RKO (cell line): ENCODE measurements at regions not wholly inside any gene's neighbourhood (a gene's known extent, or its start where the extent isn't known, plus 50 kb on each side); places are given as distances from the start of the nearest gene placed in this dataset.
"Not testable (repeated sequence)": the region's sequence is repeated elsewhere in the genome, so short reads cannot be mapped to it uniquely, and the experiment has no call there.

Experiments
- DNase-seq: peaks from one replicate; pipeline ENCODE4 v3.0.0-alpha.2; 2016; ENCODE audit warnings: low spot score

DNA sequence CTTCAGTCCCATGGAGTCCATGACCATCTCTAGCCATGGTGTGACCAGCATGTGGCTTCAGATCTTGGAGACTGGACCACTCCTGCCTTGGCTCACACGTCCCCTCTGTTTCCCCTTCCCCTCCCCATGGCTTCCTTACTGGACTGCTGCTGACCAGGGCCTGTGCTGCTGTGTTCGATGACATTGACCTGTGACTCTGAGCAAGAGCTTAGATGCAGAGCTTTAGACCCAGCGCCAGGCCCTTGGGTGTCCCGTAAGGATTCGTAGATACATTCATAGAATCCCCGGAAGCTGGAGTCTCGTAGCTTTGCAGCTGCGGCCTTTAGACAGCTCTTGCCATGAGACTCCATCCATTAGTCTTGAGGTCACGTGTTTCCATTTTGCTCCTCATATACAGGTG lies 96.3 kb downstream of the NPIPB11 start:
- not testable (repeated sequence) for DNase-seq

DNA sequence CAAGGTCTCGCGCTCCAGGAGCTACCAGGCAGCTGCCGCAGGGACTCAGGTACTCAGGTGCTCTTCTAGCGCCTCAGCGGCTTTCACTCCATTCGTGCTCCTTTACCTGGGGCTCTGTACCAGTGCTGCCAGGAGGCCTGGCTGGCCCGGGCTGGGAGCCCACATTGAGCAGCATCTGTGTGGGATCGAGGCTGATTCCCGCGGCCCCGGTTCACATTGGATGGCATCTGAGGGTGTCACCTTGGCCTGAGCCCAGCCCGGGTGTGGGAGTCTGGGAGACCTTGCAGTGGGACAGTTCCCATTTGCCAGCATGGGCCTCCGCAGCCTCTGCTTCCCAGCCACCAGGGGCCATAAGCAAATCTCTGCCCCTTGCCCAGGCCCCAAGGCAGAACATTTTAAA lies 96.9 kb downstream of the NPIPB11 start:
- DNase-seq: not testable (repeated sequence)

DNA sequence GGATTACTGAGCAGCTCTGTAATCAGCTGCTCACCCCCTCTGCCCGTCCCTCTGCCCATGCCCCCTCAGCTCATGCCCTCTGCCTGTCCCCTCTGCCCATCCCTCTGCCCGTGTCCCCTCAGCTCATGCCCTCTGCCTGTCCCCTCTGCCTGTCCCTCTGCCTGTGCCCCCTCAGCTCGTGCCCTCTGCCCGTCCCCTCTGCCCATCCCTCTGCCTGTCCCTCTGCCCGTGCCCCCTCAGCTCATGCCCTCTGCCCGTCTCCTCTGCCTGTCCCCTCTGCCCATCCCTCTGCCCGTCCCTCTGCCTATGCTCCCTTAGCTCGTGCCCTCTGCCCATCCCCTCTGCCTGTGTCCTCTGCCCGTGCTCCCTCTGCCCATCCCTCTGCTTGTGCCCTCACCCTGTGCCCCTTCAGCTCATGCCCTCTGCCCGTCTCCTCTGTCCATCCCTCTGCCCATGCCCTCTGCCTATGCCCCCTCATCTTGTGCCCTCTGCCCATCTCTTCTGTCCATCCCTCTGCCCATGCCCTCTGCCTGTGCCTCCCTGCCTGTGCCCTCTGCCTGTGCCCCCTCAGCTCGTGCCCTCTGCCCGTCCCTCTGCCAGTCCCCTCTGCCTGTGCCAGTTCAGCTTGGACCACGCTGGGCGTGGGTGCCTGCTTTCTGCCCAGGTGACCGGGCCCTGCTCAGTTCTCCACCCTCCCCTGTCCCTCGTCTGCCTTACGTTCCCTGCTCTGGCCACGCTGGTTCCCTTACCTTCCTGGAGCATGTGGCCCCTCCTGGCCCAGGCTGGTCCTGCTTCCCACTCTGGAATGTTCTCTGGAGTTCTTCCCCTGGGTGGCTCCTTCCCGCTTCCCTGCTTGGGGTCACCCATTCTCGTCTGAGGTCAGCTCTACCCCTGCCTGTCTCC lies 97.6 kb downstream of the NPIPB11 start:
- no peak for DNase-seq

DNA sequence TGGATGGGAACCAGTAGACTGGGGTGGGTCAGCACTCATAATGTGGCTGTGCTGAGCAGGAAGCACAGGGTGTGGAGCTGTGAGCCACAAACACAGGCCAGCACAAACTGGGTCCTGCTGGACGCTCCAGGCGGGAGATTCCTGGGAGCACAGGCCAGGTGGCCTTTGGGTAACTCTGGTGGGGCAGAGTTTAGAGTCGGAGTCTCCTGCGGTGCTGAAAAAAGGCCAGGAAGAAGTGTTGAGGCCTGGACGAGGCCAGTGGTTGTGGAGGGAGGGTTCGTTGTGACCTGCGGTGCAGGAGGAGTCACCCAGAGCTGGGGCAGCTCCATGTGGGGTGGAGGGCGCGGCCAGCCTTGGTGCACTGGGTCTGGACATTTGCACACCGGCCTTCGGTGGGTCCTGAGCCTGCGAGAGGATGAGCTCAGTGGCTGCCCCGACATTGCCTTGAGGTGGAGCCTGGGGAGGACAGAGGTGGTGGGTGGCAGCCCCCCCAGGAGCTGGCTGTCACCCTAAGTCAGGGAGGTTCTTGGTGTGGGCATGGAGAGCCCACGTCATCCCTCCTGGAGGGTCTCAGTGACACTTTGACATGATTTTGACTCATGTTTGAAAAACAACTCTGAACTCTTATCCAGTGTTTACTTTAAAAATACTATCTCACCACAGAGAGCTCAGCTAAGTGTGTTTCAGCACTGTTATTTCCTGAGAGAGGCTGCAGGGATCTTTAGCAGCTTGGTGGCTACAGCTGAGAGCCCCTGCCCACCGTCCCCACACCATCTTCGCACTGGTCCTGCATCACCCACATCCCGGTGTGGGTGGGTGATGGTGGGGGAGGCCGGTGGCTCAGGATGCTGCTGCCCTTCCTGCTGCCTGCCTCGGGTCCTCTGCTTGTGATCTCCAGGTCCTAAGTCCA lies 98.7 kb downstream of the NPIPB11 start:
- no peak for DNase-seq

DNA sequence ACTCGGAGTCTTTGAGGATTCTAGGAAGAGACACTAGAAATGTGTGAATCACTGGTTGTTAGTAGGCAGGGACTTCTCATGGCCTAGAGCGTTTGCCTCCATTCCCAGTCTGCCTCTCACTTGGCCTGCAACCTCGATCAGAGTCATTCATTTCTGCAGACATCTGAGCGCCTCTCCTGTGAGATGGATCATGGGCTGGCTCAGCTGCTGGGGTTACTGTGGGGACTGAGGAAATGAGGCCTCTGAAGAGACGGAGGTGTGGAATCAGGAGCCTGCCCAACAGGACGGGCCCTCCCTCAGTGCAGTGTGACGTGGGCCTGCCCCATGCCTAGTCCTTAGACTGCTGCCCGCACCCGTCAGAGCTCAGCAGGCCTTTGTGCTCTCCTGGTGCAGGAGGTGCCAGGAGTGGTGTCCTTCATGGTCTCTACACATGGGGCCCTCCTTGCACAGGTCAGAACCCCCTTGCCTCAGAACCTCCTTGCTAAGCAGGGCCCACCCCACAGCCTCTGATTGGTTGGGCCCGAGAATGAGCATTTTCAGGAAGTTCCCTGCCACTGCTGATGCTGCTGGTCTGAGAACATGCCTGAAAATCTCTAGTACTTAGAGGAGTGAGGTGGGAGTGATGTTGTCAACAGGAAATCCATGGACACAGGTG lies 99.4 kb downstream of the NPIPB11 start:
- DNase-seq: no peak

DNA sequence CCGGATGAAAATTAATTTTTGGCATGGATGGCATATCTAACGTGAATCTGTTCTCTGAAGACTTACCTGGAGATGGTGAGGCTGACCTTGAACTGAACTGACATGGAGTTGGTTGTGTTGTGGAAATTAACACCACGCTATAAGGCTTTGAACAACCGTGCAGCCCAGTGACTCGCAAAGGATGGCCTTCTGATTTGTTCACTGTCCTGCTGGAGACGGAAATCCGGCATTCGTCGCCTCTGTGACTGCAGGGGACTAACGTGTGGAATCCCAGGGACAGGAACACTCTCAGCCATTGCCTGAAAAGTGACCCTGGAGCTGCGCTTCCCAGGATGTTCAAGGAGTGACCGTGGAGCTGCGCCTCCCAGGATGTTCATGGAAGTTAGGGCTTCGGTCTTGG lies 100.3 kb downstream of the NPIPB11 start:
- no peak for DNase-seq

DNA sequence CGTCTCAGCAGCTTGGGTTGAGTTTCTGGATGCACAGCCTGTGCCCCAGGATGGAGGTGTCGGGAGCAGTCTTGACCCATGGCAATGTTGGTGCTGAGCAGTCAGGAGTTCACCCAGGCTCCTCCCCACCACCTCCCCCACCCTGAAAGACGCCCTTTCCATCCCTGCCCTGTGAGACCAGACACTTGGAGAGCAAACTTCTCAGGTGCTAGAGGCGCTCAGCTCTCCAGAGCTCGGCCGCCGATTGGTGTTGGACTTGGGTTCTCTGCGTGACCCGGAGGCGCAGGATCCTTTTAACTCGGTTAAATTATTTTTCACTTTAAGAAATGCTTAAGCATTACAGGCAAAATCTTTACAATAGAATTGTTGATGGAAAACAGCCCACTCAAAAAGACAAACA lies 101.5 kb downstream of the NPIPB11 start:
- DNase-seq: not testable (repeated sequence)

DNA sequence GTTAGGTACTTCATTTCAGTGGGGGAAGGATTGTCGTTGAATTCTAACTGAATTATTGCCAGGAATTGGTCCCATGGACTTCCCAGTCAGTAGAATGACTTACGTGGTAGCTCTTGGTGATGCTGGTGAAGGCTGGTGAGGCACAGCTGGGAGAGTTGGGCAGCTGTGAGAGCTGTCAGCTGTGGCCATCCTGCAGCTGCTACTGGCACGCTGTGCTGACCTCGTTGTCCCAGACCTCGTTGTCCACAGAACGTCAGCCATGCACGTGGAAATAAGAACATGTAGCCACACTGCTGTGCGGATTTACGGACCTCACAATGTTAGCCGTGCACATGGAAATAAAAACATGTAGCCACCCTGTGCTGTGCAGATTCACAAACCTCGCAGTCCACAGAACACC lies 102.3 kb downstream of the NPIPB11 start:
- DNase-seq: no peak

DNA sequence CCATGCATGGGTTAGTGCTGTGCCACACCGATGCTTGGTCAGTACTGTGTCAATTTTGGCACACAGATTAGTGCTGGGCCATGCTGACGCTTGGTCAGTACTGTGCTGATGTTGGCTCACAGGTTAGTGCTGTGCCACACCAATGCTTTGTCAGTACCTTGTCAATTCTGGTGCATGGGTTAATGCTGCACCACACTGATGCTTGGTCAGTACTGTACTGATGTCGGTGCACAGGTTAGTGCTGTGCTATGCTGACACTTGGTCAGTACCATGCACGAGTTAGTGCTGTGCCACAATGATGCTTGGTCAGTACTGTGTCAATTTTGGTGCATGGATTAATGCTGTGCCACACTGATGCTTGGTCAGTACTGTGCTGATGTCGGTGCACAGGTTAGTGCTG lies 103.0 kb downstream of the NPIPB11 start:
- DNase-seq: no peak

DNA sequence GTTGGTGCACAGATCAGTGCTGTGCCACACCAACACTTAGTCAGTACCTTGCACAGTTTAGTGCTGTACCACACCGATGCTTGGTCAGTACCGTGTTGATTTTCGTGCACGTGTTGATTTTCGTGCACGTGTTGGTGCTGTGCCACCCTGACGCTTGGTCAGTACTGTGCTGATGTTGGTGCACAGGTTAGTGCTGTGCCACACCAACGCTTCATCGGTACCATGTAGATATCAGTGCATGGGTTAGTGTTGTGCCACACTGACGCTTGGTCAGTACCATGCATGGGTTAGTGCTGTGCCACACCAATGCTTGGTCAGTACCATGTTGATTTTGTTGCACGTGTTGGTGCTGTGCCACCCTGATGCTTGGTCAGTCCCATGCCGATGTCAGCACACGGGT lies 103.5 kb downstream of the NPIPB11 start:
- no peak for DNase-seq

DNA sequence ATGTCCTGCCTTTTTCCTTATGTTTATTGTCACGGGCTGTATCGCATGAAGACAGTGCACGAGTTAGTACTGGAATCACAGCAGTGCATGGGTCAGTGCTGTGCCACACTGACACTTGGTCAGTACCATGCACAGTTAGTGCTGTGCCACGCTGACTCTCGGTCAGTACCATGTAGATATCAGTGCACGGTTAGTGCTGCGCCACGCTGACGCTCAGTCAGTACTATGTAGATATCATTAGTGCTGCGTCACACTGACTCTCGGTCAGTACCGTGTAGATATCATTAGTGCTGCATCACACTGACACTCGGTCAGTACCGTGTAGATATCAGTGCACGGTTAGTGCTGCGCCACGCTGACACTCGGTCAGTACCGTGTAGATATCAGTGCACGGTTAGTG lies 104.1 kb downstream of the NPIPB11 start:
- not testable (repeated sequence) for DNase-seq

DNA sequence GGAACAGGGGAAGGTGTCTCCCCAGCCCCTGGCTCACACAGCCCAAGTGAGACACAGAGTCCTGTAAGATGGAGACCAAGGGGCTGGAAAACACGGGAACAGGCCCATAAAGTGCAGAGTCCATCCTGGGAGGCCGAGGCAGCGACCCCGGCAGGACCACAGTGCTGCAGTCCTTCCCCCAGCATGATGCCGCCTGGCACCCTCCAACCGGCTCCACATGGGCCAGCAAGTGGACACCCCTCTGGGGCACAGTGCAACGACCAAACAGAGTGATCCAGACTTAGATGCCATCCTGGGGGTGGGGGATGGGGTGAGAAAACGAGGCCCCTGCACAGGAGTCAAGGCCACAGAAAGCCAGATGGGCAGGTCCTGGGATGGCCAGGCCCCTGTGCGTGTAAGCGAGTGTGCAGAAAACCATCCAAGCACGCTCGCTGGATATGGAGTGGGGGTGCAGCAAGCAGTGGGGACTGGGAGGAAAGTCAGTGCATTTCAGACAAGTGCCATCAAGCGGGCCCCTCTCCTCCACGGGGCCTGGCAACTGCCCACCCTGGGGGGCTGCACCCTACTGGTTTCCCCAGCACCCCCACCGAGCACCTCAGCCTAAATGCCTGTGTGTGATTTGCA lies 104.7 kb downstream of the NPIPB11 start:
- DNase-seq: not testable (repeated sequence)

DNA sequence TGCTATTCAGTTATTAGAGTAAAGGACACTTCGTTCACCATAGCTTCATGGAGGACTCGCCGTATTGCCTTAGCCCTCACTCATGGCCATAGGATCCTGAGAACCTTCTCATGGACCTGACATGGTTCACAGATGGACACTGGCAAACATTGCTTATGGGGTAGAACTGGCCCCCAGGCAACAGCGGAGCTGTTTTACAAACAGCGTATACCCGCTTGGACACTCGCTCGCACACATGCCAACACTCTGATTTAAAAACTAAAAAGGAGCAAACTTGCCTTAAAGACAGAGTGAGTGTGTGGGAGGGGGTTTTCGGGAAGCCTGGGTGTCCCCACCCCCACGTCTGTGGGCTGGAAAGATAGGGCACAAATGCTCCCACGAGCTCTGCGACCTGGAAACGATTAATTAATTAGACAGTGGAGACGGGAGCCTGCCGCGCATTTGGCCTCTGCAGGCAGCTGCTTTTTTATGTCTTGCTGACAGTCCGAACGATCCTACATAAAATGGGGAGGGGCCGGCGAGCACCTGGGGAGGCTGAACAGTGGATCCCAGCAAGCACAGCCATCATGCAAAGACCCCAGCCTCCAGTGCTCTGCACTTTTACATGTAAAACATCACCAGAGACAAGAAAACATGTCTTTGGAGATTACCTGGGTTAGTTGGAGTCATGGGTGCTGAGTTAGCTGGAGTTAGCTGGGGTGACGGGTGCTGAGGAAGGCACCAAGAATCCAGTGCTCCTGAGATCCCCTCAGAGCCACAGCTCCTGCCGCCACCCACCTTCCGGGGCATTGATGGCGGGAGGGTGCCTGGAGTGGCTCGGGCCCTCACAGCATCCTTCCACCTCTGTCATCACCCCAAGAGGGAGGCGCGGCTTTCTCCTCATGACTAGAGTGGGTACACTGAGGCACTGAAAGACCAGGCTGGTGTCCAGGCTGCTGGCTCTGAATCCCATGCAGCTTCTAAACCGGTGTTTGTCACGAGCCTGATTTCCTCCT lies 105.7 kb downstream of the NPIPB11 start:
- DNase-seq: not testable (repeated sequence)

DNA sequence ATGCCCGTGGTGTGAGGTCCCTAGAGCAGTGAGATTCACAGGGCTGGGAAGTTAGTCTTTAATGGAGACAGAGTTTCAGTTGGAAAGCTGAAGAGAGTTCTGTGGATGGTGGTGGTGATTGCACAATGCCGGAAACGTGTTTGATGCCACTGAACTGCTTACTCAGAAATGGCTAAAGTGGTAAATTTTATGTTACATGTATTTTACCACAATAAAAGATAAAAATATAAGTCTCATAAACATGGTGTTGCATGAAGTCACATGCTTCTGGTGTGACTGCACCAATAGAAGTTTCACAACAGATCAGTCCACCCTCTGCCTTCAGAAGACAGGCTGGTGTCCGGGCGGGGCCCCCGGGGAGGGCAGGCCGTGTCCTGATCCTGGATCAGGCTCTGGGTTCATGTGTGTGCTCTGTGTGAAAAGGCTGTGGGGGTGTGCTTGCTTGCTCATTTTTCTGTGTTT lies 106.5 kb downstream of the NPIPB11 start:
- DNase-seq: not testable (repeated sequence)

DNA sequence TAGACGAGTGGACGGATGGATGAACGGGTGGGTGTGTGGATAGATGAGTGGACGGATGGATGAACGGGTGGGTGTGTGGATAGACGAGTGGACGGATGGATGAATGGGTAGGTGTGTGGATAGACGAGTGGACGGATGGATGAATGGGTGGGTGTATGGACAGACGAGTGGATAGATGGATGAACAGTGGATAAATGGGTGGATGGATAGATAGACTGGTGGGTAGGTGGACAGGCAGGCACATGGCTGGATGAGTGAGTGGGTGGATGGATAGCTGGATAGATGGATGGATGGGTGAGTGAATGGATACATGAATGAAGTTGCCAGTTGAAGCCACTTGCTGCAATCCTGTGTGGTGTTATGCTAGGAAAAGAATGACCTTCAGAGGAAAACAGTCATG lies 107.5 kb downstream of the NPIPB11 start:
- not testable (repeated sequence) for DNase-seq

DNA sequence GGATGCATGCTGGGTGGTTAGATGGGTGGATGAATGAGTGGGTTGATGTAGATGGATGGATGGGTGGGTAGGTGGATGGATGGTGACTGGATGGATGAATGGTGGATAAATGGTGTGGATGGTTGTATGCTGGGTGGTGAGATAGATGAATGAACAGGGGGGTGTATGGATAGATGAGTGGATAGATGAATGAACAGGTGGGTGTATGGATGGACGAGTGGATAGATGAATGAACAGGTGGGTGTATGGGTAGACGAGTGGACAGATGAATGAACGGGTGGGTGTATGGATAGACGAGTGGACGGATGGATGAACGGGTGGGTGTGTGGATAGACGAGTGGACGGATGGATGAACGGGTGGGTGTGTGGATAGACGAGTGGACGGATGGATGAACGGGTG lies 108.2 kb downstream of the NPIPB11 start:
- not testable (repeated sequence) for DNase-seq

DNA sequence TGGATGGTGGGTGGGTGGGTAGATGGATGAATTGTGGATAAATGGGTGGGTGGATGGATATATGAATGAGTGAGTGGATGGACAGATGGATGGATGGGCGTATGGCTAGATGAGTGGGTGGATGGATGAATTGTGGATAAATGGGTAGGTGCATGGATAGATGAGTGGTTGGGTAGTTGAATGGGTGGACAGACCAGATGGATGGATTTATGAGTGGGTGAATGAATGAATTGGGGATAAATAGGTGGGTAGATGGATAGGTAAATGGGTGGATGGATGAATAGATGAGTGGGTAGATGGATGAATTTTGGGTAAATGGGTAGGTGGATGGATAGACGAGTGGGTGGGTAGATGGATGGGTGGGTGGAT lies 108.7 kb downstream of the NPIPB11 start:
- not testable (repeated sequence) for DNase-seq

DNA sequence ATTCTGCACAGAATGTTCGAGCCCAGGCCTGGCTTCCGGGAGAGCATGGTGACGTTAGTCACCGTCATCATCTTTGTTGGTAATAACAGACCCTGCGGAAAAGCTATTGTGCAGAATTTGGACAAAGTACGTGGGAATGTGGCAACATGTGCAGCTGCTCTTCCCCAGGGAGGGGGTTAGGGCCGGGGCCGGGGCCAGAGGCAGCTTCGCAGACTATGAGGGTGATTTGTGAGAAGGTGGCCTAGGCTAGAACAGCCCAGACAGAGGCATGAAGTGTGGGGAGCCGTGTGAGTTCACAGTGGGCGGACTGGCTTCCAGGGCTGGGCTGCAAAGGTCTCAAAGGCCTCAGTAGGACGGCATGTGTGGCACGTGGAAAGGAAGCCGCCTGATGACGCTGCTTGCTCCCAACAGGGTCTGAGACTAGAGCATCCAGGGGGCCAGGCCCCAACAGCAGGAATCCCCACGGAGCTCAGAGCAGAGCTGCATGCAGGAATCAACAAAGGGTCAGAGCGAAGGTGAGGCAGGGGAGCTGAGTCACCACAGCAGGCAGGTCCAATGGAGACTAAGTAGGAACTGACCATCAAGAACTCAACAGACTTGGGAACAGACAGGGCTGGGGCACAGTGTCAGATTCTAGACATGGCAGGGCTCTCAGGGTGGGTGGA lies 109.2 kb downstream of the NPIPB11 start:
- not testable (repeated sequence) for DNase-seq

DNA sequence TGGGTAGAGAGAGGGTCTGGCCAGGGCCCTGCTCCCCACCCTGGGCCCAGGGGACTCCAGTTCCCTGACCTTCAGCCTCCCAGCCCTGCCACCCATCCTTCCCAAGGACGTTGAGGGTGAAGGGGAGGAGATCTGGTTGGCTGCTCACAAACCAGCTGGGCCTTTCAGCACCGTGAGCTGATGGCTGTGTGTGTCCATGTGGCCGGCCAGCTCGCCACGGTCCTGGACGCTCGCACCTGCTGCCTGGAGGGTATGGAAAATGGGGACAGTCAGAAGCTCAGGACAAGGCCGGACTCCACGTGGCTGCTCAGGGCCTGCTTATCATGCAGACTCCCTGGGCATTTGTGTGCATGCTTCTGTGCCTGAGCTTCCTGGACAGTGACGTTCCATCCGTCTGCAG lies 110.3 kb downstream of the NPIPB11 start:
- not testable (repeated sequence) for DNase-seq
